ENCODE measurements at regions not wholly inside any gene's neighbourhood (a gene's known extent, or its start where the extent isn't known, plus 50 kb on each side); places are given as distances from the start of the nearest gene placed in this dataset.

- Histone ChIP-seq H3K9me1 (replicated peaks; ENCODE audit: control insufficient read depth, extremely low read depth, insufficient read depth, low read length) (no peaks in the 10 kb centered on the region), H3K79me2 (ENCODE audit: control insufficient read depth, insufficient read depth, low read length) (no peaks in the 10 kb centered on the region), H3K9me3 (replicated peaks; ENCODE audit: control insufficient read depth, insufficient read depth, low read length) (no peaks in the 10 kb centered on the region), H4K20me1 (replicated peaks; ENCODE audit: control insufficient read depth, extremely low read depth, insufficient read depth, low read length) (no peaks in the 10 kb centered on the region), H3K27me3 (ENCODE audit: control insufficient read depth in 2 of 2, insufficient read depth in 2 of 2, low read length in 2 of 2) (no peaks in the 10 kb centered on the region), H3K4me2 (ENCODE audit: insufficient read depth, low read length) (no peak overlapping the region), H2AFZ (ENCODE audit: low read depth, low read length) (no peak overlapping the region), H3K4me3 (replicated peaks in 1 of 3; ENCODE audit: insufficient read depth in 1 of 3, low read depth in 1 of 3, low read length in 3 of 3) (no peak overlapping the region), H3K9ac (replicated peaks; ENCODE audit: extremely low read depth, insufficient read depth, low read length) (no peak overlapping the region), H3K4me1 (ENCODE audit: control insufficient read depth, extremely low read depth, insufficient read depth, low read length) (no peaks in the 10 kb centered on the region), H3K36me3 (ENCODE audit: control insufficient read depth in 2 of 2, extremely low read depth in 1 of 2, insufficient read depth in 2 of 2, low read length in 2 of 2) (no peaks in the 10 kb centered on the region), H3K27ac (ENCODE audit: insufficient read depth, low read depth, low read length) (no peak overlapping the region)
- POLR2A ChIA-PET: no interaction called here
- intact Hi-C loops (cut with micrococcal nuclease) (no loop called here), dilution Hi-C loops (cut with MboI; ENCODE audit: extremely low pct_ligation_motif_present, low sequenced_read_pairs) (no loop called here)
- FAIRE-seq: no peak
- BruUV-seq (replicated peaks): no TSS peak
- CTCF ChIA-PET: no interaction called here
- TF ChIP-seq JUN (IDR thresholded peaks at IDR 0.05; ENCODE audit: borderline replicate concordance, insufficient read depth, insufficient read length, low read depth): no peak
- no peak for DNase-seq (ENCODE audit: low read depth, low spot score)
Measured at GRCh38 chr5:91722736-91723467, 339.8 kb upstream of the ARRDC3 start.

GRCh38 chr5:91712718-91713117 is 329.6 kb upstream of the ARRDC3 start:
- POLR2A ChIA-PET: no interaction called here
- Histone ChIP-seq H3K4me2 (ENCODE audit: insufficient read depth, low read length) (no peak overlapping the region), H3K27me3 (ENCODE audit: control insufficient read depth in 2 of 2, insufficient read depth in 2 of 2, low read length in 2 of 2) (no peaks in the 10 kb centered on the region), H4K20me1 (replicated peaks; ENCODE audit: control insufficient read depth, extremely low read depth, insufficient read depth, low read length) (no peaks in the 10 kb centered on the region), H3K4me3 (replicated peaks in 1 of 3; ENCODE audit: insufficient read depth in 1 of 3, low read depth in 1 of 3, low read length in 3 of 3) (no peak overlapping the region), H3K9me1 (replicated peaks; ENCODE audit: control insufficient read depth, extremely low read depth, insufficient read depth, low read length) (no peaks in the 10 kb centered on the region), H3K4me1 (ENCODE audit: control insufficient read depth, extremely low read depth, insufficient read depth, low read length) (no peaks in the 10 kb centered on the region), H3K9me3 (replicated peaks; ENCODE audit: control insufficient read depth, insufficient read depth, low read length) (no peaks in the 10 kb centered on the region), H3K27ac (ENCODE audit: insufficient read depth, low read depth, low read length) (no peak overlapping the region), H3K79me2 (ENCODE audit: control insufficient read depth, insufficient read depth, low read length) (no peaks in the 10 kb centered on the region), H3K9ac (replicated peaks; ENCODE audit: extremely low read depth, insufficient read depth, low read length) (no peak overlapping the region), H2AFZ (ENCODE audit: low read depth, low read length) (no peak overlapping the region), H3K36me3 (ENCODE audit: control insufficient read depth in 2 of 2, extremely low read depth in 1 of 2, insufficient read depth in 2 of 2, low read length in 2 of 2) (no peaks in the 10 kb centered on the region)
- no peak for DNase-seq (ENCODE audit: low read depth, low spot score)
- no peak for FAIRE-seq
- no TSS peak for BruUV-seq (replicated peaks)
- CTCF ChIA-PET: no interaction called here
- dilution Hi-C loops (cut with MboI; ENCODE audit: extremely low pct_ligation_motif_present, low sequenced_read_pairs): no loop called here
- intact Hi-C loops (cut with micrococcal nuclease): no loop called here
- TF ChIP-seq JUN (IDR thresholded peaks at IDR 0.05; ENCODE audit: borderline replicate concordance, insufficient read depth, insufficient read length, low read depth) (no peak), FOS (IDR thresholded peaks at IDR 0.05; ENCODE audit: borderline replicate concordance, insufficient read depth, low read length) (no peak), EZH2 (IDR thresholded peaks at IDR 0.05; ENCODE audit: borderline replicate concordance, low read depth, low read length, severe bottlenecking) (no peak), MAX (IDR thresholded peaks at IDR 0.05; ENCODE audit: insufficient read depth, insufficient read length) (no peak), CTCF (IDR thresholded peaks at IDR 0.05; ENCODE audit: extremely low read depth in 1 of 2, insufficient read depth in 1 of 2, low read depth in 1 of 2, low read length in 2 of 2) (no peak)

Measured in endothelial cell of umbilical vein (primary cell).